ACHN (cell line): ENCODE measurements at regions not wholly inside any gene's neighbourhood (a gene's known extent, or its start where the extent isn't known, plus 50 kb on each side); places are given as distances from the start of the nearest gene placed in this dataset.
"Not testable (repeated sequence)": the region's sequence is repeated elsewhere in the genome, so short reads cannot be mapped to it uniquely, and the experiment has no call there.

Experiments used
- DNase-seq: peaks from one replicate; pipeline ENCODE4 v3.0.0-alpha.2; 2015
- in situ Hi-C: cut with HindIII; loops from 2 replicates; pipeline ENCODE4 v1.10.0; 2017; ENCODE audit warnings: low sequenced_read_pairs, low pct_ligation_motif_present, low pct_unique_long_range_greater_than_20kb

- no peak for DNase-seq
- in situ Hi-C loops: no loop called here
Observed at GRCh38 chr13:62110079-62110478, 694.4 kb upstream of the PCDH20 start.

GRCh38 chr13:62104136-62104535 is 688.5 kb upstream of the PCDH20 start:
- in situ Hi-C loops, DNase-seq: not testable (repeated sequence)

GRCh38 chr13:62096652-62097051 is 681.0 kb upstream of the PCDH20 start:
- in situ Hi-C loops: no loop called here
- no peak for DNase-seq

GRCh38 chr13:62094932-62095331 is 679.3 kb upstream of the PCDH20 start:
- in situ Hi-C loops: no loop called here
- no peak for DNase-seq

- in situ Hi-C loops: no loop called here
- no peak for DNase-seq
Observed at GRCh38 chr13:62093984-62094780, 678.5 kb upstream of the PCDH20 start.

GRCh38 chr13:62092949-62093348 is 677.3 kb upstream of the PCDH20 start:
- in situ Hi-C loops: no loop called here

GRCh38 chr13:62092536-62092935 is 676.9 kb upstream of the PCDH20 start:
- DNase-seq: no peak
- in situ Hi-C loops: no loop called here

More at GRCh38 chr13:62092949-62093348, 677.3 kb upstream of the PCDH20 start:
- DNase-seq: no peak

GRCh38 chr13:62088165-62088564 is 672.5 kb upstream of the PCDH20 start:
- no peak for DNase-seq
- in situ Hi-C loops: no loop called here

GRCh38 chr13:62087124-62087523 is 671.5 kb upstream of the PCDH20 start:
- no peak for DNase-seq
- in situ Hi-C loops: no loop called here

- in situ Hi-C loops: no loop called here
Observed at GRCh38 chr13:62085337-62086229, 669.9 kb upstream of the PCDH20 start.

GRCh38 chr13:62084728-62085127 is 669.1 kb upstream of the PCDH20 start:
- DNase-seq: no peak
- in situ Hi-C loops: no loop called here

More at GRCh38 chr13:62085337-62086229, 669.9 kb upstream of the PCDH20 start:
- no peak for DNase-seq

- DNase-seq: no peak
- in situ Hi-C loops: no loop called here
Observed at GRCh38 chr13:62067821-62068220, 652.2 kb upstream of the PCDH20 start.

GRCh38 chr13:62065016-62065415 is 649.4 kb upstream of the PCDH20 start:
- in situ Hi-C loops: no loop called here
- no peak for DNase-seq

GRCh38 chr13:62061751-62062150 is 646.1 kb upstream of the PCDH20 start:
- no peak for DNase-seq
- in situ Hi-C loops: no loop called here

GRCh38 chr13:62060570-62060969 is 644.9 kb upstream of the PCDH20 start:
- in situ Hi-C loops: no loop called here
- no peak for DNase-seq

- DNase-seq: no peak
- in situ Hi-C loops: no loop called here
Observed at GRCh38 chr13:62057286-62057685, 641.6 kb upstream of the PCDH20 start.

- DNase-seq: no peak
- in situ Hi-C loops: no loop called here
Observed at GRCh38 chr13:62049992-62050391, 634.3 kb upstream of the PCDH20 start.

GRCh38 chr13:62046512-62046911 is 630.9 kb upstream of the PCDH20 start:
- in situ Hi-C loops: no loop called here
- no peak for DNase-seq

GRCh38 chr13:62043600-62043999 is 628.0 kb upstream of the PCDH20 start:
- in situ Hi-C loops: no loop called here
- no peak for DNase-seq

- DNase-seq: no peak
- in situ Hi-C loops: no loop called here
Observed at GRCh38 chr13:62040806-62041205, 625.2 kb upstream of the PCDH20 start.
